Suprapubic skin (tissue), 4 donors: ENCODE measurements at regions not wholly inside any gene's neighbourhood (a gene's known extent, or its start where the extent isn't known, plus 50 kb on each side); places are given as distances from the start of the nearest gene placed in this dataset.

Experiments
- DNase-seq, 2 donors: peaks; one replicate each; pipeline ENCODE4 v3.0.0-alpha.2; 2019; ENCODE audit warnings: low spot score in 2 of 2
- H3K27ac ChIP-seq: fragments of 200-600 bp; sonication (generic); one replicate; pipeline ENCODE4 v1.5.1; 2019
- H3K27me3 ChIP-seq: fragments of 200-600 bp; sonication (generic); one replicate; pipeline ENCODE4 v1.5.1; 2019
- H3K36me3 ChIP-seq: fragments of 200-600 bp; sonication (generic); one replicate; pipeline ENCODE4 v1.5.1; 2019
- H3K4me1 ChIP-seq: fragments of 200-600 bp; sonication (generic); one replicate; pipeline ENCODE4 v1.5.1; 2019
- H3K4me3 ChIP-seq: fragments of 200-600 bp; sonication (generic); one replicate; pipeline ENCODE4 v1.5.1; 2019; ENCODE audit warnings: mild to moderate bottlenecking
- H3K9me3 ChIP-seq: fragments of 200-600 bp; sonication (generic); one replicate; pipeline ENCODE4 v1.5.1; 2019
- CTCF ChIP-seq, 2 donors: fragments of 200-600 bp in 1 of 2; fragments of 450-650 bp in 1 of 2; sonication (generic) in 1 of 2; IDR thresholded peaks; one replicate each; pipeline ENCODE4 v1.5.1; 2016 to 2019; ENCODE audit warnings: antibody characterized with exemption in 2 of 2, mild to moderate bottlenecking in 1 of 2, moderate library complexity in 1 of 2
- EP300 ChIP-seq: sonication (generic); formaldehyde crosslinking; IDR thresholded peaks from one replicate; pipeline ENCODE4 v1.6.1; 2017; ENCODE audit warnings: antibody characterized with exemption
- POLR2A ChIP-seq, 2 donors: fragments of 450-650 bp; IDR thresholded peaks; one replicate each; pipeline ENCODE4 v1.6.1; 2017; ENCODE audit warnings: antibody characterized with exemption in 2 of 2, mild to moderate bottlenecking in 2 of 2, moderate library complexity in 2 of 2
- POLR2AphosphoS5 ChIP-seq, 3 donors: sonication (generic); formaldehyde crosslinking; IDR thresholded peaks; one replicate each; pipeline ENCODE4 v1.6.1; 2017; ENCODE audit warnings: antibody characterized with exemption in 3 of 3
- WGBS: methylation state at CpG from one replicate; pipeline ENCODE4 v1.1.5; 2018; 5-methylcytosine and 5-hydroxymethylcytosine counted together

GRCh38 chr20:4555188-4555890 lies 130.9 kb upstream of the PRNP start:
- WGBS = 76% methylated on average over 8 of the region's 8 CpGs
- Histone ChIP-seq H3K27ac (no peak overlapping the region), H3K27me3 (peaks cover 4% of the 10 kb centered on the region), H3K4me1 (no peaks in the 10 kb centered on the region), H3K4me3 (no peak overlapping the region), H3K36me3 (no peaks in the 10 kb centered on the region), H3K9me3 (no peaks in the 10 kb centered on the region)
- no peak for DNase-seq
- no peak for TF ChIP-seq POLR2A (IDR thresholded peaks at IDR 0.05)
- TF ChIP-seq POLR2AphosphoS5 (IDR thresholded peaks at IDR 0.05) = no peak
- TF ChIP-seq CTCF (IDR thresholded peaks at IDR 0.05) = no peak
- no peak for TF ChIP-seq EP300

- H3K9me3 ChIP-seq = no peaks in the 10 kb centered on the region
- H3K27me3 ChIP-seq = peaks cover 4% of the 10 kb centered on the region
- TF ChIP-seq EP300 = no peak
- TF ChIP-seq POLR2AphosphoS5 (IDR thresholded peaks at IDR 0.05) = no peak
- 81% methylated on average over 6 of the region's 6 CpGs for WGBS
- no peaks in the 10 kb centered on the region for H3K36me3 ChIP-seq
- no peak overlapping the region for H3K27ac ChIP-seq
- no peaks in the 10 kb centered on the region for H3K4me1 ChIP-seq
- DNase-seq = no peak
- H3K4me3 ChIP-seq = no peak overlapping the region
These were observed 131.9 kb upstream of the PRNP start for GRCh38 chr20:4554346-4554745.

- H3K36me3 ChIP-seq = no peaks in the 10 kb centered on the region
- no peaks in the 10 kb centered on the region for H3K4me1 ChIP-seq
- H3K27ac ChIP-seq = no peak overlapping the region
- TF ChIP-seq POLR2A (IDR thresholded peaks at IDR 0.05) = no peak
- TF ChIP-seq EP300 = no peak
- TF ChIP-seq POLR2AphosphoS5 (IDR thresholded peaks at IDR 0.05) = no peak
- no peak for TF ChIP-seq CTCF (IDR thresholded peaks at IDR 0.05)
- peaks cover 4% of the 10 kb centered on the region for H3K27me3 ChIP-seq
- WGBS = 78% methylated on average over 1 of the region's 1 CpG
- H3K9me3 ChIP-seq = peaks cover 4% of the 10 kb centered on the region
- H3K4me3 ChIP-seq = no peak overlapping the region
- DNase-seq = no peak
These were observed 134.1 kb upstream of the PRNP start for GRCh38 chr20:4552075-4552640.

GRCh38 chr20:4550740-4551139 lies 135.5 kb upstream of the PRNP start:
- H3K4me3 ChIP-seq = no peak overlapping the region
- no peaks in the 10 kb centered on the region for H3K27me3 ChIP-seq
- H3K27ac ChIP-seq = no peak overlapping the region
- 64% methylated on average over 1 of the region's 1 CpG for WGBS
- DNase-seq = no peak
- no peaks in the 10 kb centered on the region for H3K4me1 ChIP-seq
- peaks cover 4% of the 10 kb centered on the region for H3K9me3 ChIP-seq
- H3K36me3 ChIP-seq = no peaks in the 10 kb centered on the region
- no peak for TF ChIP-seq POLR2AphosphoS5 (IDR thresholded peaks at IDR 0.05)

GRCh38 chr20:4549711-4550259 lies 136.5 kb upstream of the PRNP start:
- Histone ChIP-seq H3K9me3 (peaks cover 4% of the 10 kb centered on the region), H3K27ac (no peak overlapping the region), H3K27me3 (no peaks in the 10 kb centered on the region), H3K4me3 (no peak overlapping the region), H3K4me1 (no peaks in the 10 kb centered on the region), H3K36me3 (no peaks in the 10 kb centered on the region)
- no peak for TF ChIP-seq CTCF (IDR thresholded peaks at IDR 0.05)
- no peak for TF ChIP-seq POLR2AphosphoS5 (IDR thresholded peaks at IDR 0.05)
- DNase-seq = no peak
- WGBS = 67% methylated on average over 4 of the region's 4 CpGs

- no peak for TF ChIP-seq CTCF (IDR thresholded peaks at IDR 0.05)
- TF ChIP-seq POLR2AphosphoS5 (IDR thresholded peaks at IDR 0.05) = no peak
- TF ChIP-seq POLR2A (IDR thresholded peaks at IDR 0.05) = no peak
- TF ChIP-seq EP300 = no peak
- no peak overlapping the region for H3K27ac ChIP-seq
- no peaks in the 10 kb centered on the region for H3K27me3 ChIP-seq
- no peaks in the 10 kb centered on the region for H3K4me1 ChIP-seq
- peaks cover 4% of the 10 kb centered on the region for H3K9me3 ChIP-seq
- no peak overlapping the region for H3K4me3 ChIP-seq
- DNase-seq = no peak
- WGBS = 66% methylated on average over 2 of the region's 2 CpGs
- H3K36me3 ChIP-seq = no peaks in the 10 kb centered on the region
These were observed 137.7 kb upstream of the PRNP start for GRCh38 chr20:4548552-4548951.
